ENCODE measurements at regions not wholly inside any gene's neighbourhood (a gene's known extent, or its start where the extent isn't known, plus 50 kb on each side); places are given as distances from the start of the nearest gene placed in this dataset.

DNA sequence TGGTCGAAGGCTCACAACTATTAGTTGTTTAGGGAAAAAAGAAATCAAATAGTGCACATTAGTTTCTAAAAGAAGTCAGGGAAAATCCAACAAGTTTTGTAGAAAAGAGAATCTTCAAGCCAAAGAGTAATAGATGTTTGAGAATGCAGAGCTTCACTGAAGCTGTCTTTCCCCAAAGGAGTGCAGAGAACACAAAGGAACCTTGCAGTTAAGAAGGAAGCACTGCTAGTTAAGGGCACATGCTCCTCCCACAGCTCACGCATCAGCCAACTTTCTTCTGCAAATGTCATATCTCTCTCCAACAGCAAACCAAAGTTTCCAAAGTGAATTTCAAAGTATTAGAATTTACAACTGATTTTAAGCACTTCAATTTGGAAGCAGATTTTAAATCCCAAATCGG is 116.4 kb upstream of the FST start:
- no peak for DNase-seq (ENCODE audit: low read depth, low spot score)

DNA sequence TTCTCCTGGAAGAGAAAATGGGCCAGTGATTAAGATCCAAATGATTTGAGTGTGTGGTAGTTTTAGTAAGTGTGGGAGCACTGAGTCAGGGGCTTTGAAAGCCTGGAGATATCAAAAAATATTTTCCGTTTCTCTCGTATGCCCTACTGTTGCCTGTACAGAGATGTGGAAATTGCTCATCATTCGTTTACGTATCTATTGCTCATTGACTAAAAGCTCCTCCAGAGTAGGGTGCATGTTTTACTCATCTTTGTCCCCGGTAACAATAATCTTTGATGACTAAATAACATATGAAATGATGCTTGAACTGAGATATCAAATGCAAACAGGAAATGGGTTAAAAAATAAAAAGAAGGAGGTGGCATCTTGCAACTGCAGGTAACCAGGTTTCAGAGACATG is 114.2 kb upstream of the FST start:
- DNase-seq (ENCODE audit: low read depth, low spot score) = no peak

DNA sequence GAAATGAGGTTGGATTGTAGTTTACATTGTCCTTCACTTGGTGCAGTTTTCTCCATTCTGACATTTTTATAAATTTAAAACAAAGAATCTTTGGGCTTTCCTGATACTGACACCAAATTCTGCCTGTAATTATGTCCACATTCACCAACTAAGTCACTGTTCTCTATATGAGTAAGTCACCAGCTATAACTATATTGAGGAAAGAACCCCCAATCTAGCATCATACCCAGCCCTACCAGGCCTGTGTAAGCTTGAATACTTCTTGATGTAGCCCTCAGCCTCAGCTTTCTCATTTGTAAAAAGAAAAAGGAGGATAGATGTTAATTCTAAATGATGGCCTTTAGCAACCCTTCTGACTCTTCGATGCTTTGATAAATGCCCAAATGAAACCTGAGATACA is 112.7 kb upstream of the FST start:
- DNase-seq (ENCODE audit: low read depth, low spot score) = no peak

DNA sequence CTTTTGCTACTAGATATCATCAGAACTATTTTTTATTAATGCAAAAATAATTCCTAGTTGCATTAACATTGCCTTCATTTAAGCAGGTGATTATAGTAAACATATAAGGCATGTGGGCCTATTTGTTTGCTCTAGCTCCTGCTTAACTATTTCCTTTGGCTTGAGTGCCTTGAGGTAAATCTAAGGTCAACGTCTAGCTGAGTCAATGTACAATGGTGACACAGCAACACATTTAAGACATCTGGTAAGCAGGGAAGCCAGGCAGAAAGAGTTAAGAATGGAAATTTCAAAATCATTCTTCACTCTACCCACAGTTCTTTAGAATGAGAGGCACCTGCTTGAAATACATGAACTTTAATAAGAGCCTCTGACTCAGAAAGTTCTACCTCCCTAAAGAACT is 111.9 kb upstream of the FST start:
- DNase-seq (ENCODE audit: low read depth, low spot score) = no peak

DNA sequence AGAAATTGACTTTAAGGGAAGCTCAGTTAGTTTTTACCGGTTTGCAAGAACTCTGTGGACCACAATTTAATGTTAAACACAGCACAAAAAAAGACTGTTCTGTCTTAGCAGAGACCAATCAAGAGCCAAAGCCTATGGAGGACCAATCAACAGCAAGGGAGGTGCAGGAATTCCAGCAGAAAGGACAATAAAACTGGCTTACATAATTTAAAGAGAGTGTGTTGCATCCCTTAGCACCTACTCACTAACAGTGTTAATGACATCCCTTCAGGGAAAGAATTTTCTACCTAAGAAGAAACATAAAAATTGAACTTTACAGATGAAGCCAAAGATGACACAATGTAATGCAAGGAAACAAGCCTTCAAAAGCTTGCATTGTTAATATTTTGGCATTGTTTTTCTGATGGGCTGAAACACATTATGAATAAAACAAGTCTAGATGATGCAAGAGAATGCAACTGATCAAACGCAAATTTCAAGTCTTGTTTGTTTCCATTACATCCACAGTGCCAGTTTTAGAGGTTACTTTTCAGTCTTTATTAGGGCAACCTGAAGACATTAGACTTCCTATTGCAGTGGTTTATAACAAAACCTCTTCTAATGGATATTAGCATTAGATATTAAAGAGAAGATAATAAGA is 111.3 kb upstream of the FST start:
- DNase-seq (ENCODE audit: low read depth, low spot score) = no peak

DNA sequence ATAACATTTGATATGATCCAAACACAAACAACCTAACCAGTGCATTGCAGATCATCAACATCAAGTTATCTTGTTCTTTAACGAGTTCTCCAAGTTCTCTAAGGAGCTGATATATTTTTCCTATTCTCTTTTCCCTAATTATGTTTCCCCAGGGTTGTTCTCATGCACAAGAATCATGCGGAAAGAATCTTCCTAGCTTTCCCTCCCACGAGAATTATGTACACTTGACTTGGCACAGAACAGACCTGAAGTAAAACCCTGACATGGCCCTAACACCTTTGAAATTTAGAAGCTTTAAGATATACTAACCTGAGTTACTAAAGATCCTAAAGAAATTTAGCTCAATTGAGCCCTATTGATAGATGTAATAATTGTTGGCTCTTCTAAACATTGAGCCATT is 110.7 kb upstream of the FST start:
- DNase-seq (ENCODE audit: low read depth, low spot score) = no peak

DNA sequence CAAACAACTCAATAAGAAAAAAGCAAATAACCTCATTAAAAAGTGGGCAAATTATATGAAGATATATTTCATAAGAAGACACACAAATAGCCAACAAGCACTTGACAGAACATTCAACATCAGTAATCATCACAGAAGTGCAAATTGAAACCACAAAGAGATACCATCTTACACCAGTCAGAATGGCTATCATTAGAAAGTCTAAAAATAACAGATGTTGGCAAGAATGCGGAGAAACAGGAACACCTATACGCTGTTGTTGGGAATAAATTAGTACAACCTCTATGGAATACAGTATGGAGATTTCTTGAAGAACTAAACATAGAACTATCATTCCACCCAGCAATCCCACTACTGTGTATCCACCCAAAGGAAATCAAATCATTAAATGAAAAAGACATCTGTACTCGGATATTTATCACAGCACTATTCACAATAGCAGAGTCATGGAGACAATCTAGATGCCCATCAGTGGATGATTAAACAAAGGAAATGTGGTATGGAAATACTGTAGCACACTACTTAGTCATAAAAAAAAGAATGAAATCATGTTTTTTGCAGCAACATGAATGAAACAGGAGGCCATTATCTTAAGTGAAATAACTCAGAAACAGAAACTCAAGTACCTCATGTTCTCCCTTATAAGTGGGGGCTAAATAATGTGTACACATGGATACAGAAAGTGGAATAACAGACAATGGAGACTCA is 106.8 kb upstream of the FST start:
- no peak for DNase-seq (ENCODE audit: low read depth, low spot score)

DNA sequence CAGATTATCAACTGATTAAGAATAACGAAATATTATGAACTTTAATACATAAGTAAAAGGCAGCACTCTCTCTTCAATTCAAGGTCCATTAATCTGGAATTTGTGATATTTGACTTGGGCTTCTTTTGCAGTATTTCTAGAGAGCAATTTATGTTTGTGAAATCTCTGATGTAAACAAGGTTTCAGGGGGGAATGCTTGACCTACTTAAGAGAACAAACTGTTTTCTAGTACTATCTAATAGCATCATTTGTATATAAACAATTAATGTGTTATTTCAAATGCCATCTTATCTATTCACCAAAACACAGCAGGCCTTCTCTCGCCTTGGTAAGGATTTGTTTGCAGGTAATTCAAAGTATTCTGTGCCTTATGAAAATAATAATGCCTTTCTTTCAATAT is 103.6 kb upstream of the FST start:
- DNase-seq (ENCODE audit: low read depth, low spot score) = no peak

DNA sequence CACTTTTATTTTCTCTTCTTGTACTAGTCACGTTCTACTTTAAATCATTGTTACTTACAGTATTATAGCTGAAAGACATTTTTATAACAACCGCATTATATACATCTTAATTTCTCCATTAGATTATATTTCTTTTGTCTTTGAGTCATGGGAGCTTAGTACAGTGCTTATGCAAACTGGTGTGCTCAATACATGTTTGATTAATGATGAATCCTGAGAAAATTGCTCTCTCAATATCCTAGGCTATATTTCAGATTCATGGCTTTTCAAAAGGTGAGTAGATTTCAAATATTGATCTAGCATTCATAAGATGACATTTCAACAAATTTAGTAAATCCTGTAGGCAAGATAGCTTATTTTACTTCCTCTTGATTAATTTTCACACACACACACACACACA is 102.2 kb upstream of the FST start:
- no peak for DNase-seq (ENCODE audit: low read depth, low spot score)

DNA sequence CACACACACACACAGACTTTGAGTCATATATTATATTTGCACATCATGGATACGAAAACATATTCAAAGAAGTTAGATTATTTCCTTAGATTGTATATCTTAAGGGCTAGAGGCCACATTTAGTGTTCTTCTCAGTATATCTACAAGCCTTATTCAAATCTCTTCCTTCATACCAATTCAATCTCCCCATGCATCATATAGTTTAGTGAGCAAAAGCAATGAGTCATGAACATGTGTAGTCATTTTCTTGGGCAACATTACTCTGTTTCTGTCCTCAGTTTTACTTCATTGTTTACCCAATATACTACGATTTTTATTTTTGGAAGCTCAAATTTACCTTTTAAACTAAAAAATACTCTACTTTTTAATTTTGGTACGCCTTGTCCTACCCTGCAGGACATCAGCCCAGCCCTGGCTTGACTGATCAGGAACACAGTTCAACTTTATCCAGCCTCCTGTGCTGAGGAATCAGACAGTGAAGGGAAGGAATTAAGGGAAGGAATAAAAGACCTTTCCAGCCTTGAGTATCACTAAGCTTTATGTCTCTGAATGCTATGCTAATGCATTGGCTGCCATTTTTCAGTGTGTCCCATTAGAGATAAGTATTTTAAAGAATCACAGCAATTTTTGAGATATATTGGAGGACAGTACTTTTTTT is 101.7 kb upstream of the FST start:
- DNase-seq (ENCODE audit: low read depth, low spot score) = no peak

DNA sequence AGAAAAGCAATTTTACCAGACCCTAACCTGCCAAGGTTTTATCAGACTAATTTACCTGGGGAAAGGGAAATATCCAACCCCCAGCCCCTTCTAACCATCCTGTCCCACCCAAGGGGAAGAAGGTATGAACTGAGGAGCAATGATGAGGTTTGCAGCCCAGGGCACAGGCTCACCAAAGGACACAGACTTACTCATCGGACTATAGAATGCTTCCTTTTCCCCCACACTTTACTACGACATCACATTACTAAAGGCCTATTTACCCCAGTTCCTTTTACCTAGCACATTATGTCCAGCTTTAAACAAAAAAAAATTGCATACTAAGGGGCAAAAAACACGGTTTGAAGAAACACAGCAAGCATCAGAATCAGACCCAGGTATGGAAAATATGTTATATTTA is 94.1 kb upstream of the FST start:
- DNase-seq (ENCODE audit: low read depth, low spot score) = no peak

DNA sequence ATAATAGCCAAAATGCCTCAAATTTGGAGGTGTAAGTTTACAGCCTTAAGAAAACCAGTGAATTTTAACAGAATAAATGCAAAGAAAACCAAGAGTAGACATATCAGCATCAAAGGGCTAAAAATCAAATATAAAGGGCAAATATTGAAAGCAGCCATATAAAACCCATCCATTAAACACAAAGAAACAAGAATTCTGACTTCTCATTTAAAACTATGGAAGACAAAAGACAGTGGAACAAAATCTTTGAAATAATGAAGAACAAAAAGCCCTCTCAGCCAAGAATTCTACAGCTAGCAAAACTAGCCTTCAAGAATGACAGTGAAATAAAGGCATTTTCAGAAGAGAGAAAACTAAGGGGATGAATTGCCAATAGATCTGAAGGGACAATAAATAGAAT is 91.3 kb upstream of the FST start:
- no peak for DNase-seq (ENCODE audit: low read depth, low spot score)

DNA sequence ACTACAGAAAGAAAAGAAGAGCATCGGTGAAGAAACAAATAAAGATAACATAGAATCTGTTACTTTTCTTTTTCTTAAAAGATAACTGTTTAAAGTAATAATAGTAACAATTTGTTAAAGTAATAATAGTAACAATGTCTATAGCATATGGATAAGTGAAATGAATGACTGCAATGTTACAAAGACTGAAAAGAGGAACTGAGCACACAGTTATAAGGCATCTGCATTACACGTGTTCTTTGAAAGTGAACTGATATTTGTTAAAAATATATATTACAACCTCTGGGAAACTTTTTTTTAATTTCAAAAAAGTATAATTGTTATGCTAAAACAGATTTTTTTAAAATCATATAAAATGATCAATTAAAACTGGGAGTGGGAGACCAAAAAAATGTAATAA is 88.4 kb upstream of the FST start:
- DNase-seq (ENCODE audit: low read depth, low spot score) = no peak

DNA sequence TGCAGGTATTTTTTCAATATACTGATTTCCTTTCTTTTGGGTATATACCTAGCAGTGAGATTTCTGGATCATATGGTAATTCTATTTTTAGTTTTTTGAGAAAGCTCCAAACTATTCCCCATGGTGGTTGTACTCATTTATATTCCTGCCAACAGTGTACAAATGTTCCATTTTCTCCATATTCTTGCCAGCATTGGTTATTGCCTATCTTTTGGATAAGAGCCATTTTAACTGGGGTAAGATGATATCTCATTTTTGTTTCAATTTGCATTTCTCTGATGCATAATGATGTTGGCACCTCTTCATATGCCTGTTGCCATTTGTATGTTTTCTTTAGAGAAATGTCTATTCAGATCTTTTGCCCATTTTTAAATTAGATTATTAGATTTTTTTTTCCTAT is 85.6 kb upstream of the FST start:
- DNase-seq (ENCODE audit: low read depth, low spot score) = no peak

DNA sequence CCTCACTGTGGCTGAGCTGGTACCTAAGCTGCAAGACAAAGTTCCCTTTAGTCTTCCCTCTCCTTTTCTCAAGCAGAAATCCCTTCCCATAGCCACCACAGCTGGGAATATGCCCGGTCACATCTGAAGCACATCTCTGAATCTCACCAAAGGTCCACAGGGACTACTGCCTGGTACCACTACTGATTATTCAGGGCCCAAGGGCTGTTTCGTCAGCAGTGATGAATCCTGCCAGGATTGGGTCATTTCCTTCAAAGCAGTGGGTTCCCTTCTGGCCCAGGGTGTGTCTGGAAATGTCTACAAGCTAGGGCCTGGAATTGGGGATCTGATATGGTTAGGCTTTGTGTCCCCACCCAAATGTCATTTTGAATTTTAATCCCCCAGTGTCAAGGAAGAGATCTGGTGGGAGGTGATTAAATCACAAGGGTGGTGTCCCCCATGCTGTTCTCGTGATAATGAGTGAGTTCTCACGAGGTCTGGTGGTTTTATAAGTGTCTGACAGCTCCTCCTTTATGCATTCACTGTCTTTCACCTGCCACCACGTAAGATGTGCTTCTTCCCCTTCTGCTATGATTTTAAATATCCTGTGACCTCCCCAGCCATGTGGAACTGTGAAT is 83.2 kb upstream of the FST start:
- DNase-seq (ENCODE audit: low read depth, low spot score) = no peak

DNA sequence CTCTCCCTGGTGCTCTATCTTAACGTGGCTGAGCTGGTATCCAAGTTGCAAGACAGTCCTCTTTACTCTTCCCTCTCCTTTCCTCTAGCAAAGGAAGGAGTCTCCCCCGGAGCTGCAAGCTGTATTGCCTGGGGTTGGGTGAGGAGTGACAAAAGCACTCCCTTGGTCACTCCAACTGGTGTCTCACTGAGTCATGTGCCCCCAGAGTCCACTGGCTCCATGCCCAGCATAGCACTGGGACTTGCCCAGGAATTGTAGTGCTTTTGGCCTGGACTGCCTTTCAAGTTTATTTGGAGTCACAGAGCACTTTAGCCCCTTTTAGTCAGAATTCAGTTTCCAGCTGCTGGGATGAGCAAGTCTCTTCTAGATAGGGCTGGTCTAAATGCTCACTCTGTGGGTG is 82.6 kb upstream of the FST start:
- DNase-seq (ENCODE audit: low read depth, low spot score) = no peak

DNA sequence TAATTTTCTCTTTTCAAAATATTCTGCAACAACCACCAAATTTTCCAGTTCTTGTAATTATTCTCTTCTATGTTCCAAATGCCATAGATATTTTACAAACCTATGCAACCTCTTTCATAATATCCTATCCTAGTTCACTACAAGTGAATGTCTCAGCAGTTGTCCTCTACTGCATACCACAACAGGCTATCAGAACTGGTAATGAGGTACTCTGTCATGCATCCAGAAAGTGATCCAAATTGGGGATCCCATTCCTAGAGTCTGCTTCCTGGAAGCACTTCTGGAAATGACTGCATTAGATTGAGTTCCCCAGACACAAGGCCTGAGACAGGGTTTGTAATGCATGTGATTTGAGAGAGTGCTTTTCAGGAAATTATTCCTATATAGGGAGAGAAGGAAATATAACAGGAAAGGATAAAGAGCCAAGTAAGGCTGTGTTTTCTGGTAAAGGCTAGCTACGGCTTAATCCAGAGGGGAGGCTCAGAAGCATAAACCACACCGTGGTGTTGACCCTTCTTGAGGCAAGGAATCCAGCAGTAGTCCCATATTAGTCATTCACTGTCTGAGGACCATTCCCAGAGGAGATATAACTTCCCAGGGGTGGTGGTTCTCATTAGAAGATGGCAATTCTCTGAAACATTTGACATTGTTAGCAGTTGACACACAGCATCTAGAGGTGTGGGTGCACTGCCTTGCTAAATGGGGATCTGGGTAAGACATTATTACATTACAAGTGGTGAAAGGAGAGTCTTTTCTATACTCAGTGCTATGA is 80.3 kb upstream of the FST start:
- no peak for DNase-seq (ENCODE audit: low read depth, low spot score)

DNA sequence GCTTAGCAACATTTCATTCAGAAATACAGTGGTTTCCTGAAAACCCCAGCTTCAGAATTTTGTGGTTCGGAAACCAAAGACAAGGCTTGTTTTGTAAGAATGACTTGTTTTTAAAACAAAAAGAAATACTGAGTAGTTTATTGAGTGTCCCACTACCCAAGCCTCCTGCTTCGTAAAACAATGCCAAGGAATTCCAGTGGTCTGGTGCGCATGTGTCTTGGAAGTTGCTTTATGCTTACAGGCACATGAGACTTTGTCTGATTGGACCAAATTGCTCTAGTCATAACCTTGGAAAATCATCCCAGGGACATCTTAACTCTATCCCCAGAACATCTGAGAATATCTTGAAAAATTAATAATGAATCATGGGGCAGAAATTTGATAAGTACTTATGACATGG is 77.1 kb upstream of the FST start:
- no peak for DNase-seq (ENCODE audit: low read depth, low spot score)

DNA sequence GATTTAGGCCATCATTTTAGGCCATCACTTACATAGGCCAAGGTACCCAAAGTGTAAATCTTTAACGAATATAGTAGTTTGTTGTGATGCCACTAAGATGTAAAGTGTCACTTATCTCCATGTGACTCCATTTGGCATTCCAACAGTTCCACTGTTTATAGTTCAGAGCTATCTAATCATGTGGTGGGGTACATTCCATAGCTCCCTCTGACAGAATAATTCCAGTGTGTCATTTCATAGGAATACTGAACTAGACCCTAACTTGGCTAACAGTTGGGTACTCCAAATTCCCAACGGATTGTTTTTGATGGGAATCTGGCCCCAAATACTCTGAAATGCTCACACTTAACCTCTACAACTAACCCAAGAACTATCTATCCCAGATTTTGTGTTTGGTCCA is 76.7 kb upstream of the FST start:
- no peak for DNase-seq (ENCODE audit: low read depth, low spot score)

DNA sequence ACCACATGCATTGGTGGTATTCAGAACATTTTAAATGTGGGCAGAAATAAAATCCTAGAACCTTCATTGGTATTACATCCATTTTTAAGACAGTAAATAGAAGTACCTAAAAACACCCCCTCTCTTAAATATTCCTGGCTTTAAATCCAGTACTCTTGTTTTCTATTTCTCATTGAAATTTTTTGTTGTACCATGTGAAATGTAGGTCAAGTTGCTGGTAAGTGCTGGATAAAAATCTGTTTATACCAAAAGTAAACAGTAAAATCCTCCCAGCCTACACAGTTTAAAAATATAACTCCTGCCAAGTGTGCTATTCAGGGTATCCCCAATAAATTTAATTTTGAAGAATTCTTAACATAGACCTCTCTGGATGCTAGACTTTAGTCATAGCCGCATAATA is 75.0 kb upstream of the FST start:
- no peak for DNase-seq (ENCODE audit: low read depth, low spot score)

DNA sequence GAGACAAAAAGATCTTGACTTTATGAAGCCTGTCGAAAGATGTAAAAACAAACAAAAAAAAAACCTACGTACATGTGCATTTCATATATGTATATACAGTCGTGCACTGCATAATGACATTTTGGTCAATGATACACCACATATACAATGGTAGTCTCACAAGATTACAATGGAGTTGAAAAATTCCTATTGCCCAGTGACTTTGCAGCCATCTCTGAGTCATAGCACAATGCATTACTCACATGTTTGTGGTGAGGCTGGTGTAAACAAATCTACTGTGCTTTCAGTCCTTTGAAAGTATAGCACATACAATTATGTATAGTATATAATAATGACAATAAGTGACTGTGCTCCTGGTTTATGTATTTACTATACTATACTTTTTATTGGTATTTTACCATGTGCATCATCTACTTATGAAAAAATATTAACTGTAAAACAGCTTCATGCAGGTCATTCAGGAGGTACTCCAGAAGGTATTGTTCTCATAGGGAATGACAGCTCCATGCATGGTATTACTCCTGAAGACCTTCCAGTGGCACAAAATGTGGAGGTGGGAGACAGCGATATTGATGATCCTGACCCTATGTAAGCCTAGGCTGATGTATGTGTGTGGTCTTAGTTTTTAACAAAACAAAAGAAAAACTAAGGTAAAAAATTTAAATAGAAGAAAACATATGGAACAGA is 73.7 kb upstream of the FST start:
- DNase-seq (ENCODE audit: low read depth, low spot score) = no peak

DNA sequence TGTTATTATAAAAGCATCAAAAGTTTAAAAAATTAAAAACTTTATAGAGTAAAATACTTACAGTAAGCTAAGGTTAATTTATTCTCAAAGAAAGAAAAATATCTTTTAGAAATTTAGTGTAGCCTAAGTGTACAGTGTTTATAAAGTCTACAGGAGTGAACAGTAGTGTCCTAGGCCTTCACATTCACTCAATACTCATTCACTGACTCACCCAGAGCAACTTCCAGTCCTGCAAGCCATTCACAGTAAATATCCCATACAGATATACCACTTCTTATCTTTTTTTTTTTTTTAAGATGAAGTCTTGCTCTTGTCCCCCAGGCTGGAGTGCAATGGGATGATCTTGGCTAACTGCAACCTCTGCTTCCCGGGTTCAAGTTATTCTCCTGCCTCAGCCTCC is 73.1 kb upstream of the FST start:
- DNase-seq (ENCODE audit: low read depth, low spot score) = no peak

Data from ELF-1 (cell line).